ENCODE measurements at regions not wholly inside any gene's neighbourhood (a gene's known extent, or its start where the extent isn't known, plus 50 kb on each side); places are given as distances from the start of the nearest gene placed in this dataset.
"Not testable (repeated sequence)": the region's sequence is repeated elsewhere in the genome, so short reads cannot be mapped to it uniquely, and the experiment has no call there.

DNA sequence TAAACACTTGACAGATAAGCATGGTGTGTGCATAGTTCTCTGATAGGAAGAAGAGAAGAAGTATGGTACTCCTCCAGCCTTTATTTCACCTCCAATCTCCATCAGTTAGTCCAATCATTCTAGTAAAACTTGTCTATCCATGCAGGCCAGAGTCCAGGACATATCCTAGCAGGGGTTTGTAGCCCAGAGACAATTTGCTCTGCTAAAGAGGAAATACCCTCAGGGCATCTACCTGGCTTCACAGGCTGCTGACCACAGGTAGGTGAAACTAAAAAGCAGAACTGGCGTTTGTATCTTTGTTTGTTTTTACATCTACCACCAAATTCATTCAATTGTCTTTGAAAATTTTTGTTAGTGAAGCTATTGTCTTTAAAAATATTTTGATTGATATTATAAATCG lies 717.6 kb downstream of the FSCB start:
- H3K4me3 ChIP-seq (ENCODE audit: low read depth, low read length): no peak overlapping the region
- TF ChIP-seq POLR2A (IDR thresholded peaks at IDR 0.05; ENCODE audit: extremely low read depth, insufficient read length): no peak
- TF ChIP-seq MYC (IDR thresholded peaks at IDR 0.05; ENCODE audit: low read depth, low read length): no peak
- TF ChIP-seq, protein P1, sequence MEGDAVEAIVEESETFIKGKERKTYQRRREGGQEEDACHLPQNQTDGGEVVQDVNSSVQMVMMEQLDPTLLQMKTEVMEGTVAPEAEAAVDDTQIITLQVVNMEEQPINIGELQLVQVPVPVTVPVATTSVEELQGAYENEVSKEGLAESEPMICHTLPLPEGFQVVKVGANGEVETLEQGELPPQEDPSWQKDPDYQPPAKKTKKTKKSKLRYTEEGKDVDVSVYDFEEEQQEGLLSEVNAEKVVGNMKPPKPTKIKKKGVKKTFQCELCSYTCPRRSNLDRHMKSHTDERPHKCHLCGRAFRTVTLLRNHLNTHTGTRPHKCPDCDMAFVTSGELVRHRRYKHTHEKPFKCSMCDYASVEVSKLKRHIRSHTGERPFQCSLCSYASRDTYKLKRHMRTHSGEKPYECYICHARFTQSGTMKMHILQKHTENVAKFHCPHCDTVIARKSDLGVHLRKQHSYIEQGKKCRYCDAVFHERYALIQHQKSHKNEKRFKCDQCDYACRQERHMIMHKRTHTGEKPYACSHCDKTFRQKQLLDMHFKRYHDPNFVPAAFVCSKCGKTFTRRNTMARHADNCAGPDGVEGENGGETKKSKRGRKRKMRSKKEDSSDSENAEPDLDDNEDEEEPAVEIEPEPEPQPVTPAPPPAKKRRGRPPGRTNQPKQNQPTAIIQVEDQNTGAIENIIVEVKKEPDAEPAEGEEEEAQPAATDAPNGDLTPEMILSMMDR (IDR thresholded peaks at IDR 0.05; ENCODE audit: low read depth, low read length): no peak
- TF ChIP-seq, protein P2, sequence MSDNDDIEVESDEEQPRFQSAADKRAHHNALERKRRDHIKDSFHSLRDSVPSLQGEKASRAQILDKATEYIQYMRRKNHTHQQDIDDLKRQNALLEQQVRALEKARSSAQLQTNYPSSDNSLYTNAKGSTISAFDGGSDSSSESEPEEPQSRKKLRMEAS (IDR thresholded peaks at IDR 0.05; ENCODE audit: low read depth, low read length): no peak

DNA sequence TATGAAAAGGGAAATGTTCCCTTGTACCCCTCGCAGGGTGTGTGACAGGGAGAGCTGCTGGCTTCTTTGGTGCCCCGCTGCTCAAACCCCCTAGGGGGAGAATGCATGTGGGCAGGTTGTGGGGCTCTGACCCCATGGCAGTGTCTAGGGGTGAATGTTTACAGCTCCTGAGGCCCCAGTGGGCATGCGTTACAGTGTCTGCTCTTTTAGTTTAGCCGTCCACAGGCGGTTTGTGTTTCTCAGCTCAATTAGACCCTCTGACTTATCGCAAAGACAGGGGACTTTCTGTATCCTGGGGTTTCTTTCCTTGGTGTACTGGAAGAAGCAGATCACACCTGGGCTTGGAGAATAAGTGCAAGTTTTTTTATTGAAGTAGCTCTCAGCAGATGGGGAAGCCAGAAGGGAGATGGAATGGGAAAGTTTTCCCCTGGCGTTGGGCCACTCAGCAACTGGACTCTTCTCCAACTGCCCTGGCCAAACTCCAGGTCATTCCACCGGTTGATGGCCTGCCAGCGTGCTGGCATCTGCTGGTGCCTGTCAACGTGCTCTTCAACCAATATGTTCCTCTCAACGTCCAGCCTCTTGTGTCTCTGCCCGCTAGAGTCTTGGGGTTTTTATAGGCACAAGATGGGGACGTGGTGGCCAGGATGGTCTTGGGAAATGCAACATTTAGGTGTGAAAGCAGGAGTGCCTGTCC lies 720.9 kb downstream of the FSCB start:
- no peak for DNase-seq (ENCODE audit: low read depth)
- TF ChIP-seq, protein P2 (IDR thresholded peaks at IDR 0.05; ENCODE audit: low read depth, low read length): no peak
- no peak for TF ChIP-seq POLR2A (IDR thresholded peaks at IDR 0.05; ENCODE audit: extremely low read depth, insufficient read length)
- TF ChIP-seq, protein P1 (IDR thresholded peaks at IDR 0.05; ENCODE audit: low read depth, low read length): no peak
- no peak for TF ChIP-seq MYC (IDR thresholded peaks at IDR 0.05; ENCODE audit: low read depth, low read length)
- no peak overlapping the region for H3K4me3 ChIP-seq (ENCODE audit: low read depth, low read length)

More for the DNA sequence above, 717.6 kb downstream of the FSCB start:
- DNase-seq (ENCODE audit: low read depth): no peak

DNA sequence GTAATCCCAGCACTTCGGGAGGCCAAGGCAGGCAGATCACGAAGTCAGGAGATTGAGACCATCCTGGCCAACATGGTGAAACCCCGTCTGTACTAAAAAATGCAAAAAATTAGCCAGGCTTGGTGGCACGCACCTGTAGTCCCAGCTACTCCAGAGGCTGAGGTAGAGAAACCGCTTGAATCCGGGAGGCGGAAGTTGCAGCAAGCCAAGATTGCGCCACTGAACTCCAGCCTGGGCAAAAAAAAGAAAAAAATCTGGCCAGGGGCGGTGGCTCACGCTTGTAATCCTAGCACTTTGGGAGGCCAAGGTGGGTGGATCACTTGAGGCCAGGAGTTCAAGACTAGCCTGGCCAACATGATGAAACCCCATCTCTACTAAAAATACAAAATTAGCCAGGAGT lies 722.7 kb downstream of the FSCB start:
- H3K4me3 ChIP-seq (ENCODE audit: low read depth, low read length): not testable (repeated sequence)
- DNase-seq (ENCODE audit: low read depth): peak; percentile 25

DNA sequence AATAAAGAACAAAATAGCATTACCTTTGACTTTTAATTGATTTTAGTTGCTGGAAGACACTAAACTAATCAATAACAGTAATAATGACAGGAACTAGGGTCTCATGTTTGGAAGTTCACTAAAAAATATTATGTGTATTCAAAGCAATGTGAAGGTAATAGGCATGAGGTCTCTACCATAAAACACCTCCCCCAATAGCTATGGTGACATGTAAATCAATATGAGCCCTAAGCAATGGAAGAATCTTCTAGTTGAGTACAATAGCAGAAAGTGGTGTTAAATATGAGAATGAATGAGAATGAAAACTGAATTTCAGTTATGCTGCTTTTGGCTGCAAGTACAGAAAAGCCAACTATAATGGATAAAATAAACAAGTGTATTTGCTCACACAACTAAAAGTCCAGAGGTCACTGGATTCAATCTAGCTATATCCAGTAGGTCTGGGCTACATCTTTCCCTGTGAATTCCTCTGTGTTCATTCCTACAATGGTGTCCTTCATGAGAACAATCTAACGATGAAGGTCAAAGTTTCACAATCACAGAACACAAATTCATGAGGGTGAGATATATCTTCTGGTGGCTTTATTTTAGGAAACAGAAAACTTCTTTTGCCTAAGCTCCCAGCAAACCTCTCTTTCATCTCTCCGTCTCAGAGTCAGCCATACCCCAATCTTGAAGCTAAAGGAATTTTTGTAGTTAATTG lies 728.0 kb downstream of the FSCB start:
- no peak for DNase-seq (ENCODE audit: low read depth)
- H3K4me3 ChIP-seq (ENCODE audit: low read depth, low read length): no peak overlapping the region
- TF ChIP-seq, protein P1 (IDR thresholded peaks at IDR 0.05; ENCODE audit: low read depth, low read length): no peak
- TF ChIP-seq MYC (IDR thresholded peaks at IDR 0.05; ENCODE audit: low read depth, low read length) (no peak), POLR2A (IDR thresholded peaks at IDR 0.05; ENCODE audit: extremely low read depth, insufficient read length) (no peak)
- TF ChIP-seq, protein P2 (IDR thresholded peaks at IDR 0.05; ENCODE audit: low read depth, low read length): no peak

DNA sequence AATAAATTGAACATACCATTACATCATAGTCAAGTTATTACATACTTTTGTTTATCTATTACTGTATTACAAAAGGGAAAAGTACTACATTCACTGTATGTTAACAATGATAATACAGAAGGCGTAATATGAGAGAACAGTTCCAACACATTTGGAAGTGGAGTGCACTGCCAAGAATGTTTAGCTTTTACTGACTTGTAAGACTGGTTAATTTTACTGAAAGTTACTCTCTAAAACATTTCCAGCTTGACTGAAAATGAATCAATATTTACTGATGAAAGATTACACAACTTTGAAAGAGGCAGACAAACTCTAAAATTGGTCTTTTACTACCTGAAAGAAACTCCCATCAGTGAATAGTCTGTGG lies 728.5 kb downstream of the FSCB start:
- no peak for DNase-seq (ENCODE audit: low read depth)
- TF ChIP-seq, protein P2 (IDR thresholded peaks at IDR 0.05; ENCODE audit: low read depth, low read length): no peak
- TF ChIP-seq MYC (IDR thresholded peaks at IDR 0.05; ENCODE audit: low read depth, low read length) (no peak), POLR2A (IDR thresholded peaks at IDR 0.05; ENCODE audit: extremely low read depth, insufficient read length) (no peak)
- TF ChIP-seq, protein P1 (IDR thresholded peaks at IDR 0.05; ENCODE audit: low read depth, low read length): no peak
- no peak overlapping the region for H3K4me3 ChIP-seq (ENCODE audit: low read depth, low read length)

DNA sequence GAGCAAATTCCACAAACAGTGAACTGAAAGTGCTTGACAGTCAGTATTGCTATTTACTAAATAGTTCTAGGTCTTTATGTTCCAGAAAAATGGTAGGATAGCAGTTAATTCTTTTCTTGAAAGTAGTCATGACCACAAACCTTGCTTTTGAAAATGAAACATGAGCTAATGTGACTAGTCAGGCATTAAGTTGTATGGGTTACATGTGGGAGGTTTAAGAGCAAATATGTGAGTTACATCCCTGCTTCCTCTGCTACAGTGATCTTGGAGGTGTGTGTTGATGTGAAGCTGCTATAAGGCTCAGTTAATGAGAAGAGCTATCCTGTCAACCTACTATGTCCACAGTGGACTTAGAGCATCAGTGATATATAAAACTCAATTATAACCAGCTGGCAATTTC lies 741.6 kb downstream of the FSCB start:
- no peak for DNase-seq (ENCODE audit: low read depth)
- no peak overlapping the region for H3K4me3 ChIP-seq (ENCODE audit: low read depth, low read length)
- TF ChIP-seq POLR2A (IDR thresholded peaks at IDR 0.05; ENCODE audit: extremely low read depth, insufficient read length) (no peak), MYC (IDR thresholded peaks at IDR 0.05; ENCODE audit: low read depth, low read length) (no peak)
- TF ChIP-seq, protein P2 (IDR thresholded peaks at IDR 0.05; ENCODE audit: low read depth, low read length): no peak
- TF ChIP-seq, protein P1 (IDR thresholded peaks at IDR 0.05; ENCODE audit: low read depth, low read length): no peak

Measured in NB4 (cell line).